ENCODE measurements at regions not wholly inside any gene's neighbourhood (a gene's known extent, or its start where the extent isn't known, plus 50 kb on each side); places are given as distances from the start of the nearest gene placed in this dataset.
A peak's percentile ranks its signal among the peaks of the same experiment; 100 is the strongest.

GRCh38 chr6:82711971-82712370 lies 348.4 kb downstream of the TPBG start:
- no peak for TF ChIP-seq CTCF (IDR thresholded peaks at IDR 0.05; ENCODE audit: low read depth, low read length, missing control alignments)
- no peak overlapping the region for H3K4me3 ChIP-seq (replicated peaks; ENCODE audit: low read depth, low read length)
- no peak for DNase-seq (ENCODE audit: extremely low read depth, low read depth)

- DNase-seq (ENCODE audit: extremely low read depth, low read depth) = no peak
- no peak for TF ChIP-seq CTCF (IDR thresholded peaks at IDR 0.05; ENCODE audit: low read depth, low read length, missing control alignments)
Measured at GRCh38 chr6:82712389-82712788, 348.8 kb downstream of the TPBG start.

GRCh38 chr6:82712826-82713225 lies 349.2 kb downstream of the TPBG start:
- TF ChIP-seq CTCF (IDR thresholded peaks at IDR 0.05; ENCODE audit: low read depth, low read length, missing control alignments) = peak; percentile 26
- H3K4me3 ChIP-seq (replicated peaks; ENCODE audit: low read depth, low read length) = no peak overlapping the region
- DNase-seq (ENCODE audit: extremely low read depth, low read depth) = no peak

More at GRCh38 chr6:82712389-82712788, 348.8 kb downstream of the TPBG start:
- no peak overlapping the region for H3K4me3 ChIP-seq (replicated peaks; ENCODE audit: low read depth, low read length)

GRCh38 chr6:82720992-82721391 lies 344.6 kb downstream of the UBE3D start:
- no peak for DNase-seq (ENCODE audit: extremely low read depth, low read depth)
- TF ChIP-seq CTCF (IDR thresholded peaks at IDR 0.05; ENCODE audit: low read depth, low read length, missing control alignments) = no peak
- H3K4me3 ChIP-seq (replicated peaks; ENCODE audit: low read depth, low read length) = no peak overlapping the region

- H3K4me3 ChIP-seq (replicated peaks; ENCODE audit: low read depth, low read length) = no peak overlapping the region
- TF ChIP-seq CTCF (IDR thresholded peaks at IDR 0.05; ENCODE audit: low read depth, low read length, missing control alignments) = no peak
- DNase-seq (ENCODE audit: extremely low read depth, low read depth) = no peak
Measured at GRCh38 chr6:82735790-82736189, 329.9 kb downstream of the UBE3D start.

- H3K4me3 ChIP-seq (replicated peaks; ENCODE audit: low read depth, low read length) = no peak overlapping the region
- no peak for DNase-seq (ENCODE audit: extremely low read depth, low read depth)
- TF ChIP-seq CTCF (IDR thresholded peaks at IDR 0.05; ENCODE audit: low read depth, low read length, missing control alignments) = no peak
Measured at GRCh38 chr6:82737965-82738364, 327.7 kb downstream of the UBE3D start.

- DNase-seq (ENCODE audit: extremely low read depth, low read depth) = no peak
- no peak overlapping the region for H3K4me3 ChIP-seq (replicated peaks; ENCODE audit: low read depth, low read length)
Measured at GRCh38 chr6:82738773-82739172, 326.9 kb downstream of the UBE3D start.

More at GRCh38 chr6:82738773-82739172, 326.9 kb downstream of the UBE3D start:
- no peak for TF ChIP-seq CTCF (IDR thresholded peaks at IDR 0.05; ENCODE audit: low read depth, low read length, missing control alignments)

Data from HFF-Myc (cell line).